NB4 (cell line): ENCODE measurements at regions not wholly inside any gene's neighbourhood (a gene's known extent, or its start where the extent isn't known, plus 50 kb on each side); places are given as distances from the start of the nearest gene placed in this dataset.

Experiments used
- DNase-seq: peaks from one replicate; pipeline ENCODE4 v3.0.0; 2010; ENCODE audit warnings: low read depth
- H3K4me3 ChIP-seq: one replicate; pipeline ENCODE4 v1.5.1; 2011; ENCODE audit warnings: mild to moderate bottlenecking, low read depth, low read length, moderate library complexity
- CTCF ChIP-seq: IDR thresholded peaks from one replicate; pipeline ENCODE4 v1.5.1; 2012; ENCODE audit warnings: low read depth, low read length
- MAX ChIP-seq: IDR thresholded peaks from 2 replicates; pipeline ENCODE4 v1.6.1; 2011; ENCODE audit warnings: low read depth, low read length
- MYC ChIP-seq: IDR thresholded peaks from 2 replicates; pipeline ENCODE4 v1.6.1; 2011; ENCODE audit warnings: low read depth, low read length
- POLR2A ChIP-seq: IDR thresholded peaks from 2 replicates; pipeline ENCODE4 v1.6.1; 2011; ENCODE audit warnings: mild to moderate bottlenecking; ENCODE audit not compliant: insufficient read length; ENCODE audit errors: extremely low read depth

- TF ChIP-seq MAX (no peak), POLR2A (no peak)
- no peak overlapping the region for H3K4me3 ChIP-seq
- no peak for DNase-seq
Measured at GRCh38 chr1:36636206-36636605, 153.5 kb upstream of the CSF3R start.

GRCh38 chr1:36635284-36635683, 152.6 kb upstream of the CSF3R start:
- no peak overlapping the region for H3K4me3 ChIP-seq
- no peak for DNase-seq
- TF ChIP-seq CTCF (no peak), MYC (no peak), POLR2A (no peak), MAX (no peak)

- TF ChIP-seq MYC (no peak), MAX (no peak), POLR2A (no peak), CTCF (no peak)
- DNase-seq, result no peak
- H3K4me3 ChIP-seq, result no peak overlapping the region
Measured at GRCh38 chr1:36628804-36629203, 146.1 kb upstream of the CSF3R start.

- DNase-seq, result no peak
- TF ChIP-seq CTCF, result no peak
- no peak for TF ChIP-seq MYC
- no peak for TF ChIP-seq POLR2A
- no peak for TF ChIP-seq MAX
- H3K4me3 ChIP-seq, result no peak overlapping the region
Measured at GRCh38 chr1:36626435-36626834, 143.7 kb upstream of the CSF3R start.

- DNase-seq, result no peak
- TF ChIP-seq MAX, result no peak
- no peak for TF ChIP-seq CTCF
- no peak for TF ChIP-seq MYC
- TF ChIP-seq POLR2A, result no peak
- H3K4me3 ChIP-seq, result no peak overlapping the region
Measured at GRCh38 chr1:36625935-36626310, 143.2 kb upstream of the CSF3R start.

- no peak for DNase-seq
- H3K4me3 ChIP-seq, result no peak overlapping the region
- no peak for TF ChIP-seq MYC
- TF ChIP-seq CTCF, result no peak
- no peak for TF ChIP-seq POLR2A
- TF ChIP-seq MAX, result no peak
Measured at GRCh38 chr1:36625253-36625934, 142.7 kb upstream of the CSF3R start.
